HG02973 (cell line): ENCODE measurements at regions not wholly inside any gene's neighbourhood (a gene's known extent, or its start where the extent isn't known, plus 50 kb on each side); places are given as distances from the start of the nearest gene placed in this dataset.
"Not testable (repeated sequence)": the region's sequence is repeated elsewhere in the genome, so short reads cannot be mapped to it uniquely, and the experiment has no call there.

Experiments
- ATAC-seq: cut with Tn5 transposase; IDR thresholded peaks from one replicate; pipeline ENCODE4 v1.9.1; 2021; ENCODE audit warnings: moderate library complexity; ENCODE audit not compliant: unreplicated experiment

- no peak for ATAC-seq
Measured at GRCh38 chr6:9361749-9362148, 926.4 kb upstream of the SLC35B3 start.

- no peak for ATAC-seq
Measured at GRCh38 chr6:9360881-9361280, 925.5 kb upstream of the SLC35B3 start.

- no peak for ATAC-seq
Measured at GRCh38 chr6:9347608-9348007, 912.3 kb upstream of the SLC35B3 start.

GRCh38 chr6:9346923-9347322, 911.6 kb upstream of the SLC35B3 start:
- ATAC-seq: no peak

DNA sequence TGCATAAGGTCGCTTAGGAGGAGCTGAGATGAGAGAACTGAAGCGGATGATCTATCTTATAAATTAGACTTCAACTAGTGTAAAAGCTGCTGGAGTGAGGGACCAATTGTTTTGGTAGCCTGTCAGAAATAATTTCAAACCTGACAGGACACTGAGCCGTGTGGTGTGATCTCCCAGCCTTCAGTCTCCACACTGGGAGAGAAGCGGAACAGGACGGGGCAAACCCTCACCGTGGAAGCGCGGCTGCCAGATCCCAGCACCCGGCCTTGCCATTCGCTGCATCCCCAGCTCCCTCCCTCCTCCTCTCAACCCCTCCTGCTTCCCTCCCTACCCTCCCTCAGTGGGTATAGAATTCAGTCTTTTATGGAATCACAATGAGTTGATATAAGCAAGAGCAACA, 900.1 kb upstream of the SLC35B3 start:
- ATAC-seq: no peak

DNA sequence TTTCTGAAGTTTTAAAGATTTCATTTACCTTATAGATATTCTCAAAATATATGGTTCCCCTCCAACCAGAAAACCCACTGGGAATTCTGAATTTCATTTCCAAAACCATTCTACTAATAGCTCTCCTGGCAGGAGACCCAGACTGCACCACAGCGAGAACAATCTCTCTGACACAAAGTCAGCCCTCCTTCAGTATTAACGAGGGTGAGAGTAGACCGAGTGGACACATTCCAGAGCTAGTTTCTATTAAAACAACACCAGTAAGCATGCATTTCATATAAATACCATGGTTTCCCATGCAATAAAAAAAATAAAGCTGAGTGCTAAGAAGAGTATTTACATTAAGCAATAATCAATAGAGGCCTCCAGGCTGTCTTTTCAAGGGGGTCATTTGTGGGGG, 899.6 kb upstream of the SLC35B3 start:
- ATAC-seq: no peak

DNA sequence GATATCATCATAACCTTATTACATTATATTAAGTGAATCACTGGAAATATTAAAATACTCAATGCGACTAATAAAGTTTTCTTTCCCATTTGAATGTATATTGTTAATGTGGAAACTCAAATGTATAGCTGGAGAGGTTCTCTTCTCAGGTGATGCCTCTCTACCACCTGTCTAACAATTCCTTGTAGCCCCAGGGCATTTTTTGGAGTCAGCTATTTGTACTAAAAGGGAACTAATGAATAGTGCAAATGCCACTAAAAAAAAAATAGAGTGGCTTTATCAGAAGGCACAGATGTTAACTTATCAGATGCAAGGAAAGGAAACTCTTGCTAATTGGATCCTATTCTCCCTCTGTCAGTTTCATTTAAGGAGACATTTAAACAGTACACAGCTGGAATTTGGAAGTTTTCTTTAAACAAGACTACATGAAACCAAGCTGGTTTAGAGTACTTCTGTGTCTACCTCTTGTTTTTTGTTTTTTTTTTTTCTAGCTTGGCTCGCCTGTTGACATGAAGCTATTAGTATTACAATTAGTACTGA, 897.0 kb upstream of the SLC35B3 start:
- no peak for ATAC-seq

GRCh38 chr6:9316831-9317230, 881.5 kb upstream of the SLC35B3 start:
- ATAC-seq: no peak

GRCh38 chr6:9315966-9316650, 880.8 kb upstream of the SLC35B3 start:
- no peak for ATAC-seq

DNA sequence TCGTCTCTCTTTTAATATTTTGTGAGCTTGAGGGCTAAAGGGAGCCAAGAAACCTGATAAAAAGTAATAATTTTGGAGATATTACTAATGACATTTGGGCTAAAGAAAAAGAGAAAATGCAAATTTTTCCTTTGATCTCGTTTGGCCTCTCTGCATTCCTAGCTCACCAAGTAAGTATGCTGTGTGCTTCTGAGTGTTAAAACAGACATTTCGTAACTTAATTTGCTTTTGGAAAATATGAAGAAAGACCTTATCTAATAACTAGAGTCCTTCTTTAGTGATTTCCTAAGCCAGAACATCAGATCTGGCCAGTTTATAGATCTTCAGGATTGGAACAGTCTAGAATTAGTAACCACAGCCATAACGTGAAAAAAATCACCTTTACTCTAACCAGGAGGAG, 872.9 kb upstream of the SLC35B3 start:
- no peak for ATAC-seq

DNA sequence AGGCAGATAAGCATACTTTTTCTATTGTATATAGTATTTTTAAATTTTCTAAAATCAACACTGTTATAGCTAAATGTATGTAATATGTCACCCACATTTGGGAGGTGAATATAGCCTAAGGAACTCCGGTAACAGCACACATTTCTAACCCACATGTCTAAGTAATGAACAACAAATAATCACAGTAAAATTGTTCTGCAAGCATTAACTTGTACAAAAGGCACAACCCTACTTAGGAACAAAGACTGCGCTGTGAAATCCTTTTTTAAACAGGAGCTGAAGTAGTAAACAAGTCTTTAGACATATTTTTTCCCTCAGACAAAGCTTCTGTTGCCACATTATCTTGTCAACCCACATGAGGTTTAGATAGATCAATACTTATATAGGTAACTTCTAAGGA, 872.4 kb upstream of the SLC35B3 start:
- ATAC-seq: no peak

DNA sequence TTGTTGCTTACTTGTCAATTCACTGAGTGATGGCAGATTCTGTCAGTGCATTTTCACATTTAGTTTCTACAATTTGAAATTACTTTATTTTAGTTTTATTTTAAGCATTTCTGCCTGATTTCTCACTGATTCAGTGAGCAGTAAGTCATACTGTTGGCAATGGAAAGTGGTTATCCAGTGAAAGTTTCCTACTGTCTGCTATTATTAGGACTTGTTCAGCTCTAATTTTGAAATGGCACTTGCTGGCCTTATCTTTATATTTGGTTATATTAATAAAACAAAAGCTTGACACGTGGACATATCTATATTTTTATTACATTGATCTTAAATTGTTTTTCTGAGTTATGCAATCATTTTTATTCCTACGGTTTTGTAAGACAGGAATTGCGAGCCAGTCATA, 871.8 kb upstream of the SLC35B3 start:
- no peak for ATAC-seq

DNA sequence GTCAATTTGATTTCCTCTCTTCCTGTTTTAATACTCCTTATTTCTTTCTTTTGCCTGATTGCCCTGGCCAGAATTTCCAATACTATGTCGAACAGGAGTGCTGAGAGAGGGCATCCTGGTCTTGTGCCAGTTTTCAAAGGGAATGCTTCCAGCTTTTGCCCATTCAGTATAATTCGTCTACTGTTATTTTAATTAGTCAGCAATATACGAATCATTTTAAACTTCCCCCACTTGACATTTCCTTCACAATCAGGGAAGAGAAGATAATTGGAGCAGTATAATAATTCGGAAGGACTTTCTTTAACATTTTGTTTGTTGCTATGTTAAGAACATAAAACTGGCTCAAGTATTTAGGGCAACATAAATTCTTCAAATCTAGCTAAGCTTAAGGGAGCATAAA, 860.3 kb upstream of the SLC35B3 start:
- no peak for ATAC-seq

GRCh38 chr6:9292975-9293374, 857.6 kb upstream of the SLC35B3 start:
- no peak for ATAC-seq

DNA sequence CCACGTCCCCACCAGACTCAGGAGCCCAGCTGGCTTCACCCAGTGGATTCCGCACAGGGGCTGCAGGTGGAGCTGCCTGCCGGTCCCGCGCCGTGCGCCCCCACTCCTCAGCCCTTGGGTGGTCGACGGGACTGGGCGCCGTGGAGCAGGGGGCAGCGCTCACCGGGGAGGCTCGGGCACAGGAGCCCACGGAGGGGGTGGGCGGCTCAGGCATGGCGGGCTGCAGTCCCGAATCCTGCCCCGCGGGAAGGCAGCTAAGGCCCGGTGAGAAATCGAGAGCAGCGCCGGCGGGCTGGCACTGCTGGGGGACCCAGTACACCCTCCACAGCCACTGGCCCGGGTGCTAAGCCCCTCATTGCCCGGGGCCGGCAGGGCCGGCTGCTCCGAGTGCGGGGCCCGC, 855.0 kb upstream of the SLC35B3 start:
- not testable (repeated sequence) for ATAC-seq

DNA sequence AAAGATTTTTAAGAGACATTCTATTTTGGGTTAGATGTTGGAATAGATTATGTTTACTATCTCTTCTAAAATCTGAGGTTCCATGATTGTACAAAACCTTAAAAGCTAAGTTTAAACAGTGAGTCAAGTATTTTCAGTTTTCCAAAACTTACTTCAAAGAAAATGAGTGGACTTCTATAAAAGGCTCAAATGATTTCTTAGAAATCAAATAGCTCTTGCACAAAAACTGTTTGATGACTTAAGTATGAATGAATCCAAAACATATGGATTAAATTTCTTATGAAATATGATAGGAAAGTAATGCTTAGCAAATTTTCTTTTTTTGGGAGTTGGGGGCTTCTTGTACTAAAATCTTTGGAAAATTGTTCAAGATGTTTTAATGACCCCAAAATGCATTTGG, 837.3 kb upstream of the SLC35B3 start:
- ATAC-seq: no peak

GRCh38 chr6:9266741-9267140, 831.4 kb upstream of the SLC35B3 start:
- no peak for ATAC-seq

DNA sequence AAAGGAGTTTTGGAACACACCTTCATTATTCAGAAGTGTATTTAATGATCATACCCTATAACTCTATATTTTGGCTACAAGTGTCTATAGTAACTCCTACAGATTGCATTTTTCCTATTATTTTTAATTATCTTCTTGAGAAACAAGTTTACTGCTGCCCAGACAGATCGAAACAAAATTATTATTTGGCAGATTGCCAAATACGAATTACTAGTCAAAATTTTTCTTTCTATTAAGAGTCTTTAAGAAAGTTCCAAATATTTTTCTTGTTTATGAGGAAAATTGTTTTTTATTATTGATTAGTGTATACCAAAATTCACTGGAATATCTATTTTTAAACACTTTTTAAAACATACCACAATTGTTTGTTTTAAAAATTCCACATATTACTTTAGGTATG, 821.9 kb upstream of the SLC35B3 start:
- ATAC-seq: no peak

DNA sequence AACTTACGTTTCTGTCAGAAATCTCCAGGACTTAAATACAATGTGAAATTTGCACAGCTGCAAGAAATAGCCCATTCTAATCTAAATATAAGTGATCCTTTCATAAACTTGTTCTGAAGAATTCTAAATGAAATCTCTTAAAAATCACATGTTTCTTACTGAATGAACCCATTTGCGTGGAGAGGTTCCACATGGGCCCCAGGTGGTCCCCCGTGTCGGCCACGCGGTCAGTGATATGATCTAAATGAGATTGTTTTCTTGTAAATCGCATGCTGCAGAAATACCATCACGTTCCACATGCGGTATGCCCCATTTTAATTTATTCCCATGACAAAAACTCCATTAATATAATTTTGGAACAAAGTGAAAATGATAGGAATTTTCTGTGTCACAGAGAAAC, 818.9 kb upstream of the SLC35B3 start:
- no peak for ATAC-seq

- no peak for ATAC-seq
Measured at GRCh38 chr6:9252799-9253198, 817.5 kb upstream of the SLC35B3 start.

DNA sequence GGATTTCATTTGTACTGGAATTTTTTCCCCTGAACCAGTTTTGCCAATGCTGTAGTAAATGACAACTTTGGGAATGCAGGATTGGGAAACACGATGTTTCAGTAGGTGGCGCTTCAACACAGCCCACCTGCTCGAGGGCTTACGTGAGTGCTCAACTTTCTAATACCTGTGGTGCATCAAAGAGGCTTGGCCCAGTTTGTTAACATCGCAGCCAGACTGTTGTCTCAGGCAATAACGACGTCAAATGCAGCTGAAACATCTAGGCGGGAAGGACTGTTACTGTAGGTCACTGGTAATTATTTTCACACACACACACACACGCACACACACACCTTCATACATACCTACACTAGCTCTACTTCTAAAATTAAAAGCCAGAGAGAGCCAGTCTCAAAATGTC, 815.5 kb upstream of the SLC35B3 start:
- no peak for ATAC-seq

DNA sequence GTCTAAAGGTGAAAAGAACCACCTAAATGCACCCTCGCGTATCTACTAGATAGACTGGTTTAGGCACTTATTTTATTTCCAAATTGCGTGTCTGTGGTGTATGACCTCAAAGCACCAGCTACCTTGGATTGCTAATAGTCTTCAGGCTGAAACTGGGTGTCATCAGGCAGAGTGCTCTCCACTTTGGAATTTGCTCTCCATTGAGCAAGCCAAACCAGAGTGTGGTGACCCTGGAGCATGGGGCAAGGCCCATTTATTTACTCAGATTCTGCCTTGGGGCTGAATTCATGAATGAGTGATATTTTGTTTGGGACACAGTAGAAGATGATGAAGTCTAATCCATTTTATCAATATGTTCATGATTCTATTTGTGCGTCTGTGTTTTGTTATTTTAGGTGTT, 812.8 kb upstream of the SLC35B3 start:
- no peak for ATAC-seq

DNA sequence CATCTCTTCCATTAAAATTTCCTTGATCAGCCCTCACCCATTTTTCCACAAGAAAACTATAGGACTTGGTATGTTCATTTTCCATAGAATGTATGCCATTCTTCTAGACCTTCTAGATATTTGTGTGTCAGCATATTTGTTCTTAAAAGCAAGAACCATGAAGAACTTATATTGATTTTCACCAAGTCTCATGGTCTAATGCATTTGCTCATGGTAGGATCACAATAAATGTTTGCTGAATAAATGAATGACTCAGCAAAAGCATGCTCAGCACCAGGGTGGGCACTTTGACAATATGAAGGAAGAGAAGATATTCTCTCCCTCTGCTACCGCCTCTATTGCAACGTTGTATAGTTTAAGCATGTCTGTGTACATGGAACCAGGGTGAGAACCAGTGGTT, 805.5 kb upstream of the SLC35B3 start:
- ATAC-seq: no peak
